ENCODE measurements at regions not wholly inside any gene's neighbourhood (a gene's known extent, or its start where the extent isn't known, plus 50 kb on each side); places are given as distances from the start of the nearest gene placed in this dataset.

DNA sequence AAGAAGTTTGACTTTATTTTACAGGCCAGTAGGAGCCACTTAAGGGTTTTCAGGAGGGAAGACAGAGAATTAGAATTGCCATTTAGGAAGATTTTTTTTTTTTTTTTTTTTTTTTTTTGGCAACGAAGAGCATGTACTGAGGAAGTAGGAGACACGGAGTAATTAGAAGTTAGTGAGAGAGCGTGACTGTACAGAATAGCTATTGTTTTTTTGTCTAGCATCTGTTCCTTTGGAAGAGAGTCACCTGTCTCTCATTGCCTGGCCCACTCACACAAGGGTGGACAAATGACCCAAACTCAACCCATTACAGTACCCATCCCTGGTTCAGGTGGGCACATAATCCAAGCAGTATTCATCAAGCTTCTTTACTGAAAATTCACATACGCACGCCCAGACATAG is 166.7 kb downstream of the LACC1 start:
- TF ChIP-seq CTCF (conservative IDR thresholded peaks at IDR 0.05; ENCODE audit: low read length) (no peak), EZH2phosphoT487 (IDR thresholded peaks at IDR 0.05; ENCODE audit: borderline replicate concordance, low read depth, low read length) (no peak)

All from OCI-LY7 (cell line).